Prostate gland (tissue), 2 donors: ENCODE measurements at regions not wholly inside any gene's neighbourhood (a gene's known extent, or its start where the extent isn't known, plus 50 kb on each side); places are given as distances from the start of the nearest gene placed in this dataset.

Experiments used
- CTCF ChIP-seq, 4 experiments: fragments of 200-600 bp in 2 of 4; fragments of 450-650 bp in 2 of 4; sonication (generic) in 2 of 4; IDR thresholded peaks; 1 replicate in 3 of 4; 2 replicates in 1 of 4; pipeline ENCODE4 v1.5.1; 2016 to 2019; ENCODE audit warnings: antibody characterized with exemption in 4 of 4, mild to moderate bottlenecking in 2 of 4, moderate library complexity in 2 of 4
- POLR2A ChIP-seq: fragments of 450-650 bp; IDR thresholded peaks from one replicate; pipeline ENCODE4 v1.6.1; 2016; ENCODE audit warnings: antibody characterized with exemption, mild to moderate bottlenecking
- POLR2AphosphoS5 ChIP-seq: sonication (generic); formaldehyde crosslinking; IDR thresholded peaks from one replicate; pipeline ENCODE4 v1.6.1; 2017; ENCODE audit warnings: antibody characterized with exemption

GRCh38 chr1:82048596-82048995 lies 247.9 kb downstream of the ADGRL2 start:
- TF ChIP-seq POLR2AphosphoS5: no peak
- TF ChIP-seq CTCF (IDR thresholded peaks at IDR 0.05): no peak
- TF ChIP-seq POLR2A: no peak
